Stimulated activated CD4-positive, alpha-beta T cell treated with anti-CD3 and anti-CD28 coated beads, Interleukin-1b, Interleukin-23, amount 100 ng/mL, for 24 hours (primary cell): ENCODE measurements at regions not wholly inside any gene's neighbourhood (a gene's known extent, or its start where the extent isn't known, plus 50 kb on each side); places are given as distances from the start of the nearest gene placed in this dataset.
"Not testable (repeated sequence)": the region's sequence is repeated elsewhere in the genome, so short reads cannot be mapped to it uniquely, and the experiment has no call there.

Source experiments
- DNase-seq, 4 experiments: peaks; one replicate each; pipeline ENCODE4 v3.0.0-alpha.2; 2020; ENCODE audit warnings: low read depth in 4 of 4, low spot score in 1 of 4

GRCh38 chr5:27439383-27439782 lies 401.0 kb upstream of the CDH9 start:
- not testable (repeated sequence) for DNase-seq

GRCh38 chr5:27437594-27438200 lies 399.3 kb upstream of the CDH9 start:
- DNase-seq: no peak

- DNase-seq: no peak
Observed at GRCh38 chr5:27434335-27434734, 395.9 kb upstream of the CDH9 start.

DNA sequence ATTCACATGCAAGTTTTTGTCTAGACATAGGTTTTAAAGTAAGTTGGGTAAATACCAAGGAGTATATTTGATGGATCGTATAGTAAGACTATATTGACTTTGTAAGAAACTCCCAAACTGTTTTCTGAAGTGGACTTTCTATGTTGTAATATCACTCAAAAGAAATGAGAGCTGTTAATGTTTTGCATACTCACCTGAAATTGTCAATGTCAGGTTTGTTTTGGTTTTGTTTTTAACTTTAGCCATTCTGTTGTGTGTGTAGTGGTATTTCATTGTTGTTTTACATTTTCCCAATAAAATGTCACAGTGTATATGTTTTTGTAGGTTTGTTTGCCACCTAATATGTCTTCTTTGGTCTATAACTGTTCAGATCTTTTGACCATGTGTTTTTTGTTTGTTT lies 375.7 kb upstream of the CDH9 start:
- DNase-seq: no peak

GRCh38 chr5:27412384-27412783 lies 374.0 kb upstream of the CDH9 start:
- DNase-seq: no peak

GRCh38 chr5:27406020-27406419 lies 367.6 kb upstream of the CDH9 start:
- DNase-seq: no peak

DNA sequence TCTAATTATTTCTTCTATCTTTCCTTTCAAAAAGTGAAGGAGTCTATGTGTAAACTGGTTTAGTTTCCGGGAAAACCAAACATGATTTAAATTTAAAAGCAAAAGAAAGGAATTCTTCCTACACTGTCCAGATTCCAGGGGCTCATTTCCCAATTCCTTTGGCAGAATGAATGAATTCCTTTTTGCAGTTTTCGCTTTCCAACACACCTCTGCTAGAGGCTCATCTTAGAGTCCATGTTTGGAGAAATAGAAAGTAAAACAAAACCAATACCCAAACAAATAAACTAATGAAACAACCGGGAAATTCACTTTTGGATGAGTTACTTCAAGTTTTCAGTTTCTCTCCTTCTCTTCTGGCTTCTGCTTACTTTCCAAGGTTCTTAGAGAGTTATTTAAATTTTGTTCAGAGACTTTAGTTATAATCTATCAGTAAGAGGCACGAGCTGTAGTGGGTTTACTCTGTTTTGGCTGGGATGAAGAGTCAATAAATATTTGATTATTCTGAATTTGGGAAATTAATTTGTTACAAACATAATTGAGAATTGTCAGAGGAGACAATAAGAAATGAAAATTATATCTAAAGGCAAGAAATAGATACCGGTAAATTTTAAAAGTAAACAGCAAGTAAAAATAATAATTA lies 365.0 kb upstream of the CDH9 start:
- no peak for DNase-seq

DNA sequence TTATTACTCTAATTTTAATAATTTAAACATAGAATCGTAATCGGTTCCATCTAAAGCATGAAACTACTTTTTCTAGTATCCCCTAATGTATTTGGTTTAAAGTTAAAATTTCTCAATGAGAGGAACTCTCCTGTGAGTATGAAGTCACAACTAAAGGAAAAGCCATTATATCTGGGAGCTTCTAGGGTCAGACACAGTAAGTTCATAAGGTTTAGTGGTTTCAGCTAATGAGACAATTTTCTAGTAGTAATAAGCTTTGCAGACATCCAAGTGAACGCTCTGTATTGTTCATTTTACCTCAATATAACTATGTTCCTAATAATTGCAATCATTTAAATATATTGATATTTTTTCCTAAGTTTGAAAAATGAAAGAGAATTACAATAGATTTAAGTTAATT lies 364.4 kb upstream of the CDH9 start:
- no peak for DNase-seq

- no peak for DNase-seq
Observed at GRCh38 chr5:27396998-27397397, 358.6 kb upstream of the CDH9 start.

DNA sequence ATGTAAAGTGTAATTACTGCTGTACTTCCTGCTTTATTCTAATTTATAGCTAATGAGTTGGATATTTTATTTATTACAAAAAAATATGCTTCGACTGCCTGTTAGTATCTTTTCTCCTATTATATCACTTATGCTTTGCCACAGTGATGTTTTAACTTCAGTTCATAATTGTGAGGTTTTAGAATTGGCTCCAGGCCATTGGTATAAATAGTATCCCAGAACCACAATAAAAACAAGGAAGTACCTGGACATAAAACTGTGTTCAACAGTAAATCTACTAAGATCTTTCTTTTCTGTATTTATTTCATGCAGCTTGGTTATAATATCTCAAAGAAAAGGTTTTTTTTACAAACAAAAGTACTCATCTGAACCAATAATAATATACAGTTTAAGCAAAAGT lies 354.3 kb upstream of the CDH9 start:
- no peak for DNase-seq

GRCh38 chr5:27389696-27390095 lies 351.3 kb upstream of the CDH9 start:
- DNase-seq: no peak

- DNase-seq: no peak
Observed at GRCh38 chr5:27388755-27389154, 350.4 kb upstream of the CDH9 start.

- no peak for DNase-seq
Observed at GRCh38 chr5:27387535-27388073, 349.2 kb upstream of the CDH9 start.

- no peak for DNase-seq
Observed at GRCh38 chr5:27381686-27382085, 343.3 kb upstream of the CDH9 start.

DNA sequence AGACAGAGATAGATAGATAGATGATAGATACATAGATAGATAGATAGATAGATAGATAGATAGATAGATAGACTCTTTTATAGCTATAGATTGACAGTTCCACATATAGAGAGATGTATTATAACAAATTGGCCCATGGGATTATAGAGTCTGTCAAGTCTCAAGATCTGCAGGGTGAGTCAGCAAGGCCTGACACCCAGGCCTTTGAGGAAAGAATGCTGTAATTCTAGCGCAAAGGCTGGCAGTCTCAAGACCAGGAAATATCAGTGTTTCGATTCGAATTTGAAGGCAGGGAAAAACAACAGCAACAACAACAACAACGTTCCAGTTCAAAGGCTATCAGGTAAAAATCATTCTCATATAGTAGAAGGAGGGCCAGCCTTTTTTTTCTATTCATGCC lies 339.2 kb upstream of the CDH9 start:
- DNase-seq: no peak

- DNase-seq: no peak
Observed at GRCh38 chr5:27353970-27354369, 315.6 kb upstream of the CDH9 start.

DNA sequence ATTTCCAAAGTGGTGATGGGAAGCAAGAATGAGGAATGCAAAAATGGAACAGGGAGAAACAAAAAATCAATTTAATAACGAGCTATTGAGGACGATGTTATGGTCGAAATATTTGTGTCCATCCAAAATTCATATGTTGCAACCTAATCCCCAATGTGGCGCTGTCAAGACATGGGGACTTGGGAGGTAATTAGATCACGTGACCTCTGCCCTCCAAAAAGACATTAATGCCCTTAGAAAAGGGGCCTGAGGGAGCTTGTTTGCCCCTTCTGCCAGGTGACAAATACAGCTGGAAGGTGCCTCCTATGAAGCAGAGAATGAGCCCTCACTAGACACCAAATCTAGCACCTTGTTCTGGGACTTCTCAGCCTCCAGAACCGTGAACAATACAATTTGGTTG lies 315.2 kb upstream of the CDH9 start:
- no peak for DNase-seq

- DNase-seq: no peak
Observed at GRCh38 chr5:27341342-27341741, 303.0 kb upstream of the CDH9 start.

DNA sequence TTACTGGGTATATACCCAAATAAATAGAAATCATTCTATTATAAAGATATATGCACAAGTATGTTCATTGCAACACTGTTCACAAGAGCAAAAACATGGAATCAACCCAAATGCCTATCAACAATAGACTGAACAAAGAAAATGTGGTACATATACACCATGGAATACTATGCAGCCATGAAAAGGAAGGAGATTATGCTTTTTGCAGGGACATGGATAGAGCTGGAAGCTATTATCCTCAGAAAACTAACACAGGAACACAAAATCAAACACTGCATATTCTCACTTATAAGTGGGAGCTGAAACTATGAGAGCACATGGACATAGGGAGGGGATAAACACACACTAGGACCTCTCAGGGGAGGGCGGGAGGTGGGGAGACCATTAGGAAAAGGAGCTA lies 298.4 kb upstream of the CDH9 start:
- DNase-seq: no peak

GRCh38 chr5:27328480-27328879 lies 290.1 kb upstream of the CDH9 start:
- no peak for DNase-seq

DNA sequence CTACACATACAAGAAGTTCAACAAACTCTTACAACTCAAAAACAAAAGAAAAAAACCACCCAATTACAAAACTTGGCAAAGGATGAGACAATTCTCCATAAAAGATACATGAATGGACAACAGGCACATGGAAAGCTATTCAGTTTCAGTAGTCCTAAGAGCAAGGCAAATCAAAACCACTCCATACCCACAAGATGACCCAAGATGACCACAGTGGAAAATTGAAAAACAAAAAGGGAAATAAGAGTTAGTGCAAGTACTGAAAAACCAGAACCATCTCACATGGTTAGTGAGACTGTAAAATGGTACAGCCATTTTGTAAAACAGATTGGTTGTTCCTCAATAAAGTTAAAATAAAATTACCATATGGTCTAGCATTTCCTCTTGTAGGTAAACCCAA lies 287.1 kb upstream of the CDH9 start:
- DNase-seq: no peak

- no peak for DNase-seq
Observed at GRCh38 chr5:27318701-27319100, 280.3 kb upstream of the CDH9 start.

DNA sequence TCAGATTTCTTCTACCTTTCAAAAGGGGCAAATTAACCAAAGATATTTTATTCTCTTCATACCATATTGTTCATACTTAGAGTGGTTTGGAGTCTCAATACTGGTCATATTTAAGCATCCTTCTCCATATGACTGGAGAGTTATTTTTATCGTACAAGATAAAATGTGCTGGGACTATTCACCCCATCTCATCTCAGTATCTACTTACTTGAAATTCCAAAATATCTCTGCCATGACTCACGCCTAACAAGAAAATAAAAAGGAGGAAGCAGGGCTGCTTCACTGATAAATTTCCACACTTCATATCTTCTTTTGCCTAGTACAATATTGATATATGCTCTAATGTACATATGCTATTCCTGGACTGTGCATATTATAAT lies 277.9 kb upstream of the CDH9 start:
- DNase-seq: no peak
